Chondrocyte (in vitro differentiated cells): ENCODE measurements at regions not wholly inside any gene's neighbourhood (a gene's known extent, or its start where the extent isn't known, plus 50 kb on each side); places are given as distances from the start of the nearest gene placed in this dataset.
A peak's percentile ranks its signal among the peaks of the same experiment; 100 is the strongest.

Experiments
- DNase-seq: peaks from one replicate; pipeline ENCODE4 v3.0.0; 2021; ENCODE audit warnings: mixed read lengths, low spot score
- H3K27ac Mint-ChIP-seq: one replicate; pipeline ENCODE4 v1.8.0; 2021; ENCODE audit warnings: mild to moderate bottlenecking, moderate library complexity, mixed read lengths; ENCODE audit not compliant: unreplicated experiment
- H3K27me3 Mint-ChIP-seq: 2 replicates; pipeline ENCODE4 v1.8.0; 2021; ENCODE audit warnings: low read depth, mixed read lengths
- H3K36me3 Mint-ChIP-seq: 2 replicates; pipeline ENCODE4 v1.8.0; 2021; ENCODE audit warnings: low read depth, mixed read lengths
- H3K4me1 Mint-ChIP-seq: 2 replicates; pipeline ENCODE4 v1.8.0; 2021; ENCODE audit warnings: low read depth, mild to moderate bottlenecking, mixed read lengths
- H3K4me3 Mint-ChIP-seq: one replicate; pipeline ENCODE4 v1.8.0; 2021; ENCODE audit warnings: mild to moderate bottlenecking, moderate library complexity, mixed read lengths; ENCODE audit not compliant: unreplicated experiment
- H3K9me3 Mint-ChIP-seq: 2 replicates; pipeline ENCODE4 v1.8.0; 2021; ENCODE audit warnings: low read depth, mixed read lengths
- TF ChIP-seq, protein P1 (sequence below): fragments of 200-600 bp; sonication (generic); IDR thresholded peaks from 2 replicates; pipeline ENCODE4 v1.5.0; 2021; ENCODE audit warnings: antibody characterized with exemption, mild to moderate bottlenecking, moderate library complexity

DNA sequence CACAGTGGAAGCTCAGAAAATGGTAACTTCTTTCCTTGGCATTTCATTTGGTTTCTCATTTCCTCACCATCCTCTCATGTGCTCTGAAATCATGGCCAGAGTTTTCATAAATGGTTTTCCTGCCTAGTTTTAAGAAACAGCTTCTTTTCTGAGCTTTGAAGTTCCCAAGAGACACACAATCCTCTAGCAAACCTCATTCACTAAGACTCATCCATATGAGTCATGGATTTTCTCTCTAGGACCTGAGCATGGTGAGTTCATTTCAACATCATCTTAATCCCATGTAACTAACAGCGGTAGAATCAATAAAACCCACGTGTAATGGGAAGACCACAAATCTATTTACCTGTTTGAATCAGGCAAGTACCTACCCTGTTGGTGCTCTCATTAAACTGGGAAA, 274.5 kb upstream of the LRTM1 start:
- Mint-ChIP-seq H3K4me1 (peaks cover 19% of the 10 kb centered on the region), H3K36me3 (no peaks in the 10 kb centered on the region), H3K9me3 (no peaks in the 10 kb centered on the region), H3K27me3 (no peaks in the 10 kb centered on the region), H3K27ac (no peak overlapping the region), H3K4me3 (no peak overlapping the region)
- TF ChIP-seq, protein P1, sequence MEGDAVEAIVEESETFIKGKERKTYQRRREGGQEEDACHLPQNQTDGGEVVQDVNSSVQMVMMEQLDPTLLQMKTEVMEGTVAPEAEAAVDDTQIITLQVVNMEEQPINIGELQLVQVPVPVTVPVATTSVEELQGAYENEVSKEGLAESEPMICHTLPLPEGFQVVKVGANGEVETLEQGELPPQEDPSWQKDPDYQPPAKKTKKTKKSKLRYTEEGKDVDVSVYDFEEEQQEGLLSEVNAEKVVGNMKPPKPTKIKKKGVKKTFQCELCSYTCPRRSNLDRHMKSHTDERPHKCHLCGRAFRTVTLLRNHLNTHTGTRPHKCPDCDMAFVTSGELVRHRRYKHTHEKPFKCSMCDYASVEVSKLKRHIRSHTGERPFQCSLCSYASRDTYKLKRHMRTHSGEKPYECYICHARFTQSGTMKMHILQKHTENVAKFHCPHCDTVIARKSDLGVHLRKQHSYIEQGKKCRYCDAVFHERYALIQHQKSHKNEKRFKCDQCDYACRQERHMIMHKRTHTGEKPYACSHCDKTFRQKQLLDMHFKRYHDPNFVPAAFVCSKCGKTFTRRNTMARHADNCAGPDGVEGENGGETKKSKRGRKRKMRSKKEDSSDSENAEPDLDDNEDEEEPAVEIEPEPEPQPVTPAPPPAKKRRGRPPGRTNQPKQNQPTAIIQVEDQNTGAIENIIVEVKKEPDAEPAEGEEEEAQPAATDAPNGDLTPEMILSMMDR = no peak
- no peak for DNase-seq

DNA sequence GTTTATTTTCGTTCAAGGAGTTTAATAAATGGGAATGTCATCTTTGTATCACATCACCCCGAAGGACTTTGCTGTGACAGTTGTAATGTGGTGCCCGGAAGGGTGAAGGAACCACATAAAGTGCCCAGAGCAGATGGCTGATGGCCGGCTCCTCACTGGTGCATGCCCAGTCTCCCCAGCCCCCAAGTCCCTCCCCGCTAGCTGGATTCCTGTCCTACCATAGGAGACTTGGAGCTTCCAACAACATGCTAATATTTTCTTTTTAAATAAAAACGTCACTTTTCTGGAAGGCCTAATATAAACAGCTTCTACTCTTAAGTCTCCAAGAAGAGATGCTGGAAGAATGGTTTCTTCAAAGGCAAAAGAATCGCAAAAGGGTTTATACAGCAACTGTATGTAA, 273.9 kb upstream of the LRTM1 start:
- Mint-ChIP-seq H3K4me1 (peaks cover 19% of the 10 kb centered on the region), H3K9me3 (no peaks in the 10 kb centered on the region), H3K36me3 (no peaks in the 10 kb centered on the region), H3K27ac (no peak overlapping the region), H3K27me3 (no peaks in the 10 kb centered on the region), H3K4me3 (no peak overlapping the region)
- DNase-seq = no peak
- TF ChIP-seq, protein P1 = no peak

DNA sequence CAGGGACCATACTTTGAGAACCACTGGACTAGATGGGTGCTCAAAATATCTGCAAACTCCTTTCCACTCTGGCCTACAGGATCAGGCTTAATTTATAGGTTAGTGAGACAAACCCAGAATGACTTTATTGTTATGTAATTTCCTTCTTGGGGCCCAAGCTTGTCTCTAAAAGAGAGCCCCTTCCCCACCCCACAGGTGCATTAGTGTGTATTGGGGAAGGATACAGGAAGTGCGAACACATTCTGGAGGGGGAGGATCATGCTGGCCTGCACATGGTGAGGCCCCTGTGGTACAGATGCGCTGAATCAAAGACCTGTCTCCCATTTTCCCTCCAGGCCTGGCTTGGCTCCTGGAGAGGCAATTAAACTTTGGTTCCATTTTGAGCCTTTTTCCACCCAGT, 273.0 kb upstream of the LRTM1 start:
- no peak overlapping the region for H3K4me3 Mint-ChIP-seq

GRCh38 chr3:55198554-55198953, 270.7 kb upstream of the LRTM1 start:
- Mint-ChIP-seq H3K4me1 (peaks cover 19% of the 10 kb centered on the region), H3K27me3 (no peaks in the 10 kb centered on the region), H3K4me3 (no peak overlapping the region), H3K27ac (peak overlapping the region; percentile 0), H3K36me3 (no peaks in the 10 kb centered on the region), H3K9me3 (peaks cover 3% of the 10 kb centered on the region)
- no peak for DNase-seq
- TF ChIP-seq, protein P1 = no peak

More for the DNA sequence above, 273.0 kb upstream of the LRTM1 start:
- DNase-seq = no peak
- Mint-ChIP-seq H3K27ac (no peak overlapping the region), H3K36me3 (no peaks in the 10 kb centered on the region), H3K4me1 (peaks cover 19% of the 10 kb centered on the region), H3K27me3 (no peaks in the 10 kb centered on the region), H3K9me3 (no peaks in the 10 kb centered on the region)
- TF ChIP-seq, protein P1 = no peak

- no peak overlapping the region for H3K4me3 Mint-ChIP-seq
- H3K9me3 Mint-ChIP-seq = peaks cover 6% of the 10 kb centered on the region
- TF ChIP-seq, protein P1 = no peak
- H3K36me3 Mint-ChIP-seq = no peaks in the 10 kb centered on the region
- H3K4me1 Mint-ChIP-seq = peaks cover 12% of the 10 kb centered on the region
- H3K27me3 Mint-ChIP-seq = no peaks in the 10 kb centered on the region
- DNase-seq = no peak
- H3K27ac Mint-ChIP-seq = no peak overlapping the region
These were observed 269.2 kb upstream of the LRTM1 start for GRCh38 chr3:55197021-55197420.
